ENCODE measurements at regions not wholly inside any gene's neighbourhood (a gene's known extent, or its start where the extent isn't known, plus 50 kb on each side); places are given as distances from the start of the nearest gene placed in this dataset.
"Not testable (repeated sequence)": the region's sequence is repeated elsewhere in the genome, so short reads cannot be mapped to it uniquely, and the experiment has no call there.

GRCh38 chr12:92378682-92379479, 233.2 kb upstream of the BTG1 start:
- H3K9me3 ChIP-seq: no peaks in the 10 kb centered on the region
- H3K4me3 ChIP-seq (replicated peaks in 1 of 3): no peak overlapping the region
- no peak overlapping the region for H3K27ac ChIP-seq
- H3K27me3 ChIP-seq: no peaks in the 10 kb centered on the region
- H3K4me1 ChIP-seq: no peaks in the 10 kb centered on the region
- no peaks in the 10 kb centered on the region for H3K36me3 ChIP-seq
- TF ChIP-seq CTCF (IDR thresholded peaks at IDR 0.05) (no peak), POLR2A (IDR thresholded peaks at IDR 0.05) (no peak)
- intact Hi-C loops (cut with DNase I): no loop called here
- no peak for DNase-seq
- WGBS, 2 donors: 81 to 83% methylated on average over 4 of the region's 4 CpGs

GRCh38 chr12:92375504-92375903, 229.9 kb upstream of the BTG1 start:
- intact Hi-C loops (cut with DNase I); H3K27me3 ChIP-seq; DNase-seq; H3K27ac ChIP-seq; H3K9me3 ChIP-seq; H3K36me3 ChIP-seq; H3K4me3 ChIP-seq (replicated peaks in 1 of 3); H3K4me1 ChIP-seq: not testable (repeated sequence)
- 97 to 100% methylated on average over 3 of the region's 3 CpGs for WGBS, 2 donors

GRCh38 chr12:92370828-92371227, 225.2 kb upstream of the BTG1 start:
- intact Hi-C loops (cut with DNase I): no loop called here
- TF ChIP-seq CTCF (IDR thresholded peaks at IDR 0.05): no peak
- Histone ChIP-seq H3K9me3 (no peaks in the 10 kb centered on the region), H3K4me3 (replicated peaks in 1 of 3) (no peak overlapping the region), H3K27ac (no peak overlapping the region), H3K4me1 (no peaks in the 10 kb centered on the region), H3K36me3 (no peaks in the 10 kb centered on the region), H3K27me3 (no peaks in the 10 kb centered on the region)
- no peak for DNase-seq

GRCh38 chr12:92369636-92370035, 224.0 kb upstream of the BTG1 start:
- H3K27ac ChIP-seq: no peak overlapping the region
- H3K4me3 ChIP-seq (replicated peaks in 1 of 3): no peak overlapping the region
- TF ChIP-seq POLR2A (IDR thresholded peaks at IDR 0.05) (no peak), CTCF (IDR thresholded peaks at IDR 0.05) (no peak)

GRCh38 chr12:92369056-92369455, 223.4 kb upstream of the BTG1 start:
- DNase-seq: no peak
- H3K27me3 ChIP-seq: no peaks in the 10 kb centered on the region
- WGBS, 2 donors: 84 to 93% methylated on average over 3 of the region's 3 CpGs
- no peaks in the 10 kb centered on the region for H3K4me1 ChIP-seq
- H3K27ac ChIP-seq: no peak overlapping the region
- H3K9me3 ChIP-seq: no peaks in the 10 kb centered on the region
- no peak overlapping the region for H3K4me3 ChIP-seq (replicated peaks in 1 of 3)
- H3K36me3 ChIP-seq: no peaks in the 10 kb centered on the region
- intact Hi-C loops (cut with DNase I): no loop called here
- TF ChIP-seq POLR2A (IDR thresholded peaks at IDR 0.05) (no peak), CTCF (IDR thresholded peaks at IDR 0.05) (no peak)

More at GRCh38 chr12:92369636-92370035, 224.0 kb upstream of the BTG1 start:
- intact Hi-C loops (cut with DNase I): no loop called here
- DNase-seq: no peak
- Histone ChIP-seq H3K9me3 (no peaks in the 10 kb centered on the region), H3K27me3 (no peaks in the 10 kb centered on the region), H3K36me3 (no peaks in the 10 kb centered on the region), H3K4me1 (no peaks in the 10 kb centered on the region)
- 90 to 93% methylated on average over 2 of the region's 2 CpGs for WGBS, 2 donors

Data from thyroid gland (tissue), 4 donors.